HG02840 (cell line): ENCODE measurements at regions not wholly inside any gene's neighbourhood (a gene's known extent, or its start where the extent isn't known, plus 50 kb on each side); places are given as distances from the start of the nearest gene placed in this dataset.

ENCODE experiments used
- ATAC-seq: cut with Tn5 transposase; IDR thresholded peaks from one replicate; pipeline ENCODE4 v1.9.1; 2021; ENCODE audit warnings: mild to moderate bottlenecking, moderate library complexity, moderate number of reproducible peaks; ENCODE audit not compliant: unreplicated experiment, low FRiP score

- ATAC-seq: no peak
Observed at GRCh38 chr9:118162716-118163115, 458.5 kb downstream of the TLR4 start.

GRCh38 chr9:118163751-118164150 is 459.5 kb downstream of the TLR4 start:
- ATAC-seq: no peak

DNA sequence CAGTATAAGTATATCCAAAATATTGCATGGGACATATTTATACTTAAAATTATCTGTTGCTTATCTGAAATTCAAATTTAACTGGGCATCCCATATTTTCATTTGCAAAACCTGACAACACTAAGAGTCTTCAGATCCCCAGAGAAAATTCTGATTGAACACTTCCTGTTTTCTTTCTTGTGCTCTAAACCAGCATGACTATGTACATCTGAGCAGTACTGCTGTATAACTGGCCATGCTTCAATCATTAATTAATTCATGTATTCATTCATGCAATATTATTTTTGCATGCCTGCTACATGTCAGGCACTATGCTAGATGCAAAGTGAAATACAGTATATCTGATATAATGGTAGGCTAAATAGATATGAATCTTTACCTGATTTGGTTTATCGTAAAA is 461.2 kb downstream of the TLR4 start:
- no peak for ATAC-seq

- ATAC-seq: no peak
Observed at GRCh38 chr9:118170032-118170955, 466.1 kb downstream of the TLR4 start.

GRCh38 chr9:118177241-118177640 is 473.0 kb downstream of the TLR4 start:
- no peak for ATAC-seq

DNA sequence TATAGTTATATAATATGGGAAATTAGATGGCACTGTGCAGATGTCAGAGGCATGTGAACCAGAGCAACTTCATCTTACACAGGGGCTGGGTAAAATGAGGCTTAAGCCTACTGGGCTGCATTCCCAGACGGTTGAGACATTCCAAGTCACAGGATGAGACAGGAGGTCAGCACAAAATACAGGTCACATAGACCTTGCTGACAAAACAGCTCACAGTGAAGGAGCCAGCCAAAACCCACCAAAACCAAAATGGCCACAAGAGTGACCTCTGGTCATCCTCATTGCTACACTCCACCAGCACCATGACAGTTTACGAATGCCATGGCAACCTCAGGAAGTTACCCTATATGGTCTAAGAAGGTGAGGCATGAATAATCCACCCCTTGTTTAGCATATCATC is 479.4 kb downstream of the TLR4 start:
- ATAC-seq: no peak

GRCh38 chr9:118187408-118187807 is 483.2 kb downstream of the TLR4 start:
- no peak for ATAC-seq

GRCh38 chr9:118189615-118190014 is 485.4 kb downstream of the TLR4 start:
- ATAC-seq: no peak

DNA sequence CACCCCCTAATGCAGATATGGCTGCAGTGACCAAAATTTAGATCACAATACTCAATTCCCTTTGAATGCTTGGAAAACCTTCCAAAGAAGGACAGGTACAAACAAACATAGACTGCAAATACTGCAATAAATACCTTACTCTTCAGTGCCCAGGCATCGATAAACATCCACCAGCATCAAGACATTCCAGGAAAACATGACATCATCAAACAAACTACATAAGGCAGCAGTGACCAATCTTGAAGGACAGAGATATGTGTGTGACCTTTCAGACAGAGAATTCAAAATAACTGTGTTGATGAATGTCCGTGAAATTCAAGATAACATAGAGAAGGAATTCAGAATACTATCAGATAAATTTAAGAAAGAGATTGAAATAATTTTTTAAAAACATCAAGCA is 488.6 kb downstream of the TLR4 start:
- ATAC-seq: no peak

DNA sequence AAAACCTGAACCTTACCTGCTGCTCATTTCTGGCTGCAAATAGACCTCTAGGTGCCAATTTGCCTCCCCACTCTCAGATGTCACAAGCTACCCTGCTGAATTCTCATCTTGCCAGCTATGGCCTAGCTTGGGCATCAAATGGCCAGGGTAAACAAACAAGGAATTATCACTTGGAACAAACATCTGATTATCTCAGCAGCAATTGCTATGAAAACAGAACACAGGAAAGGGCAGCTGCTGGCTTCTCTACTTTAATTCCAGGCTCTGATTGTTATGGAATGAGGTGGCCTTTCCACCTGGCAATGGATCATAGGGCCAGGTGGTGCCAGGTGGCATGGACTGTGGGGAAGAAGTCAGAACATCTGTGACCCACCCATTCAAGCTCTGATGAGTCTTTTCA is 505.1 kb downstream of the TLR4 start:
- no peak for ATAC-seq

DNA sequence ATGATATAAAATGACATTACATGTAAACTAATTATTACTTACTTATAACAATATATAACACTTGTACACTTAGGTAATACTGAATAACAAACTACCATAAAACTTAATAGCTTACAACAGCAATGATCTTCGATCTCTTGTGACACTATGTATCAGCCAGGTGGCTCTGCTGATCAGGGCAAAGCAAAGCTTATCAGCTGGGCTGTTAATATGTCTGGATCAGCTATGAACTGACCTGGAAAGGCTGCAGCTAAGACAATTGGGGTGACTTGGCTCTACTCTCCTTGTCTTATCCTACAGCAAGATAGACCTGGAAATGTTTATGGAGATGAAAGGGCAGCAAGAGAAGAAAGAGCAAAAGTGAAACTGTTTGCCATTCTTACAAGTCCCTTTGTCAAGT is 511.3 kb downstream of the TLR4 start:
- no peak for ATAC-seq

GRCh38 chr9:118222375-118222774 is 518.2 kb downstream of the TLR4 start:
- no peak for ATAC-seq

DNA sequence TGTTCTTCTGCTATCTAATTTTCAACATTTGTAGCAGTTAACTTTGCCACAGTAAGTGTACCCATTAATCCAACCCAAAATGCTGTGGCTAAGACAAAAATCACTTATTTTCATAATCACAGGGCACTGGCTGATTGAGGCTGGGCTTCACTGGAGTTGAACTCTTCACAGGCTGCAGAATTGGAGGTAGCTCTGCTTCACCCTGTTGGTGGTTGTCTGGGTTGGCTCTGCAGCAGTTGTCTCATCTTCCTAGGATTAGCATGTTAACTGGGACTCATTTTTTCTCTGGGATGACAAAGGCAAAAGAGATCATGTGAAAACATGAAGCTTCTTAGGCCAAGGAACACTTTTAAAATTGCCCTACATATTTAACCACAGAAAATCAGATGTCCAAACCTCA is 518.9 kb downstream of the TLR4 start:
- no peak for ATAC-seq

DNA sequence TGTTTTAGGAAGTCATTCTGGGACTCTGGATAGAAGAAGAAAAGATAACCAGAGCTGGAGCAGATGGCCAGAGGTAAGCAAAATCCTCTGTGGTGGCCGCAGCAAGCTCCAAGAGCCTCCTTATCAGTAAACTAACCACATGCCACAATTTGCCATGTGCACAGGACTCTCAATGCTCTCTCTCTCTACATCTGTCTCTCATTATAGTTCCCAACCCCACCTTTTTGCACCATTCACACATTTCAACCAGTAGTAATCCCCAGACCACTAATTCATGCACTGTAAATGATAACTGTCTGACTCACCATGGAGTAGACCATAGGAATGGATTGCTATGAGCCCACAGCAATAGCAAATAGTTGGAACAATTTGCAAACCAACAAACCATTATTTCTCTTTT is 526.1 kb downstream of the TLR4 start:
- no peak for ATAC-seq

GRCh38 chr9:118236625-118237024 is 532.4 kb downstream of the TLR4 start:
- no peak for ATAC-seq

DNA sequence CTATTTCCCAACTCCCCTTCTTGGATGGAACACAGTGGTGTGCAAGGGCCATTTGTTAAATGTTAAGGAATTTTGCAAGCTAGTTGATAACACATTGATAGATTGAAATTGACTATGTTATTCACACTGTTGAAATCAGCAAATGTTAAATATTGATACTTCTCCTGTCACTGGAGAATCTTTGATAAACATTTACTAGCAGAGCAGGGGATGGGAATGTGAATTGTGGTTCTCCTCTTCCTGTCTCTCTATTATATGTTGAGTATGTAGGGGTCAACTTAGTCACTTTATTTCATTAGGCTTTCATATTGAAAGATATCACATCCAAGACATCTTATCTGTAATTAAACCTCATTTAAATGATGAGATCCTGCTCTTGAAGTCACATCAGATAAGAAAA is 533.9 kb downstream of the TLR4 start:
- no peak for ATAC-seq

DNA sequence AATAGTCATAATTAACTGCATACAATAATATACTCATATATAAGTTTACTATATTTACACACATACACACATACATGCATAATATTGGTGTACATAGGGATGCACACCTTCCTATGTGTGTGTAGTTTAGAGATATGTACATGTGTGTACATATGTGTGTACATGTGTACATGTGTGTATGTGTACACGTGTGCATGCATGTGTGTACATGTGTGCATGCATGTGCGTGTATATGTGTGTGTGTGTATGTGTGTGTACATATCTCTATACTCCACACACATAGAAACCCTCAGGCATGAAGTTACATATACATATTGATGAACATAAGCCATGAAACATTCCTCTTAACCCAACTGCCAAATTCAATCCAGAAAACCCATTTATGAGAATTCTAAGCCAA is 547.8 kb downstream of the TLR4 start:
- no peak for ATAC-seq

- no peak for ATAC-seq
Observed at GRCh38 chr9:118262191-118262590, 558.0 kb downstream of the TLR4 start.

- no peak for ATAC-seq
Observed at GRCh38 chr9:118263949-118264348, 559.7 kb downstream of the TLR4 start.

DNA sequence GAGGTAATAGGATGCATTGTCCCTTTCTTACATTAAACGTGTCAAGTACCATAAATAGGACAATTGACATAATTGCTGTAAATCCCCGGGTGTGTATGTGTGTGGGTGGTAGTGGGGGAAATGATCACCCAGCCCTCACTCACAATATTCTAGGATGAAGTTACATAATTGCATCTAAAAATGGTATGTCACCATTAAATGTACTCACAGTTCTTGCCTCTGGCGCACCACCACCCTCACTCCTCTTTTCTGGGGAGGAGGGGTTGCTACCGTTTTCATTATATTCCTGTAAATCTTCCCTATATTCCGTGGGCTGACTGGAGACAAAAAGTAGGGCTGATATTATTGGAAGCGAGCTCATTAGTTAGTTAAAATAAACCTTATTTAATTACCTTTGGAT is 563.8 kb downstream of the TLR4 start:
- no peak for ATAC-seq

DNA sequence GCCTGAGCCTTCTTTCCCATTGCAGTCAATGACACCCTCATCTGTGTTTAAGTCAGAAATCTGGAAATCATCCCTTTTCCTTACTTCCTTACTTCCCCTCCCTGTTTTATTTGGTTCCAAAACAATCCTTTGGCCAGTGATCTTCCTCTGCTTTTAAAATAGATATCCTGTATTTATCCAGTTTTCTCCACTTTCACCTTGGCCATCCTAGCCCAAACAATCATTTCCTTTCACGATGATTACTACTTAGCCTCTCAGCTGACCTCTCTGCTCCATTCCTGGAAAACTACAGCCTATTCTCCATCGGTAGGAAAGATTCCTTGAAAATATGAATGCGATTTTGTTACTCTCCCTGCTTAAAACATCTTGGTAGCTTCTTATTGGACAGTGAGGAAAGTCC is 565.4 kb downstream of the TLR4 start:
- ATAC-seq: no peak

GRCh38 chr9:118271331-118271730 is 567.1 kb downstream of the TLR4 start:
- no peak for ATAC-seq
